ENCODE measurements at regions not wholly inside any gene's neighbourhood (a gene's known extent, or its start where the extent isn't known, plus 50 kb on each side); places are given as distances from the start of the nearest gene placed in this dataset.
"Not testable (repeated sequence)": the region's sequence is repeated elsewhere in the genome, so short reads cannot be mapped to it uniquely, and the experiment has no call there.

DNA sequence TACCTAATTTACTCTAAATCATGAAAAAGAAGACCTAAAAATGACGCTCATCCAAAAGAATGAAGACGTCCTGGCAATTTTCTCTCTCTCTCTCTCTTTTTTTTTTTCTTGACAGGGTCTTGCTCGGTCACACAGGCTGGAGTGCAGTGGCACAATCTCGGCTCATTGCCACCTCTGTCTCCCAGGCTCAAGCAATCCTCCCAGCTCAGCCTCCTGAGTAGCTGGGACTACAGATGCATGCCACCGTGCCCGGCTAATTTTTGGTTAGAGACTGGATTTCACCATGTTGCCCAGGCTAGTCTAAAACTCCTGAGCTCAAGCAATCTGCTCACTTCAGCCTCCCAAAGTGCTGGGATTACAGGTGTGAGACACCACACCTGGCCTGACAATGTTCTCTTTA, 77.2 kb downstream of the CDO1 start:
- H4K20me1 ChIP-seq (replicated peaks; ENCODE audit: control insufficient read depth, insufficient read depth, low read length); DNase-seq (ENCODE audit: extremely low read depth in 1 of 4, low spot score in 3 of 4); H3K9ac ChIP-seq (ENCODE audit: insufficient read depth in 1 of 2, low read depth in 2 of 2, low read length in 2 of 2); FAIRE-seq; in situ Hi-C loops (cut with MboI); H3K36me3 ChIP-seq (ENCODE audit: control insufficient read depth, insufficient read depth, low read length); H3K27ac ChIP-seq (ENCODE audit: extremely low read depth, low read depth, low read length); H3K9me1 ChIP-seq (ENCODE audit: control insufficient read depth, insufficient read depth, low read length); H3K9me3 ChIP-seq (replicated peaks; ENCODE audit: control insufficient read depth, insufficient read depth, low read depth, low read length); intact Hi-C loops (cut with micrococcal nuclease); H2AFZ ChIP-seq (ENCODE audit: low read depth, low read length); POLR2A ChIA-PET; H3K4me3 ChIP-seq; ATAC-seq; H3K4me2 ChIP-seq (ENCODE audit: insufficient read depth, low read length); H3K4me1 ChIP-seq (replicated peaks in 1 of 2; ENCODE audit: control insufficient read depth in 2 of 2, insufficient read depth in 2 of 2, low read length in 2 of 2); CTCF ChIA-PET (ENCODE audit: low intra/inter-chr PET ratio); H3K27me3 ChIP-seq (ENCODE audit: control insufficient read depth in 2 of 2, insufficient read depth in 2 of 2, low read length in 2 of 2); H3K79me2 ChIP-seq (ENCODE audit: control insufficient read depth, insufficient read depth, low read length); BruUV-seq (replicated peaks): not testable (repeated sequence)
- 0% methylated on average over 4 of the region's 6 CpGs for WGBS (ENCODE audit: insufficient coverage, low coverage, missing lambda C conversion rate)

DNA sequence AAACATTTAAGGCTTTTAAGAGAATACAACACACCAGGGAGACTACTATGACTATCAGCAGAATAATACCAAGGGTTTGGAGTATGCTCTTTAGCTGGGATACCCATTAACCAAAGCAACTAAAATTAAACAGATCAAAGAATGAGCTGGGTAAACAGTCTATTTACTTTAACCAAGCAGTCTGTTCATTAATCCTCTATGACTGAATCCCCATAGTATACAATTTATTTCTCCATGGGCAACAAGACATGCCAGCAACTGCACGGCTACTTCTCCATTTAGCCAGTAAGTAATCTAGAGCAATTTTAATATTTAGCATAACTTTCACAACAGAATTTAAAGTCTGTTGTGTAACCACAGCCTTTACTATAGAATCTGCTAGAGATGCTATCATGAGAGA, 77.6 kb downstream of the CDO1 start:
- H3K9me1 ChIP-seq (ENCODE audit: control insufficient read depth, insufficient read depth, low read length) = no peaks in the 10 kb centered on the region
- H3K9me3 ChIP-seq (replicated peaks; ENCODE audit: control insufficient read depth, insufficient read depth, low read depth, low read length) = no peaks in the 10 kb centered on the region
- no peak for DNase-seq (ENCODE audit: extremely low read depth in 1 of 4, low spot score in 3 of 4)
- H3K36me3 ChIP-seq (ENCODE audit: control insufficient read depth, insufficient read depth, low read length) = no peaks in the 10 kb centered on the region
- in situ Hi-C loops (cut with MboI) (no loop called here), intact Hi-C loops (cut with micrococcal nuclease) (no loop called here)
- TF ChIP-seq CSDE1 (IDR thresholded peaks at IDR 0.05) (no peak), CREBBP (IDR thresholded peaks at IDR 0.05; ENCODE audit: low read depth, low read length) (no peak), STAG1 (CRISPR knock-in tag; IDR thresholded peaks at IDR 0.05; ENCODE audit: borderline replicate concordance) (no peak), MAFK (IDR thresholded peaks at IDR 0.05; ENCODE audit: low read length) (no peak), RBM17 (IDR thresholded peaks at IDR 0.05; ENCODE audit: borderline replicate concordance, low read depth, low read length) (no peak), HIVEP1 (CRISPR knock-in tag; IDR thresholded peaks at IDR 0.05) (no peak), GABPB2 (CRISPR knock-in tag; conservative IDR thresholded peaks at IDR 0.05) (no peak)
- TF ChIP-seq, protein P1, sequence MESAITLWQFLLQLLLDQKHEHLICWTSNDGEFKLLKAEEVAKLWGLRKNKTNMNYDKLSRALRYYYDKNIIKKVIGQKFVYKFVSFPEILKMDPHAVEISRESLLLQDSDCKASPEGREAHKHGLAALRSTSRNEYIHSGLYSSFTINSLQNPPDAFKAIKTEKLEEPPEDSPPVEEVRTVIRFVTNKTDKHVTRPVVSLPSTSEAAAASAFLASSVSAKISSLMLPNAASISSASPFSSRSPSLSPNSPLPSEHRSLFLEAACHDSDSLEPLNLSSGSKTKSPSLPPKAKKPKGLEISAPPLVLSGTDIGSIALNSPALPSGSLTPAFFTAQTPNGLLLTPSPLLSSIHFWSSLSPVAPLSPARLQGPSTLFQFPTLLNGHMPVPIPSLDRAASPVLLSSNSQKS (CRISPR knock-in tag; IDR thresholded peaks at IDR 0.05) = no peak
- no peak overlapping the region for H3K9ac ChIP-seq (ENCODE audit: insufficient read depth in 1 of 2, low read depth in 2 of 2, low read length in 2 of 2)
- WGBS (ENCODE audit: insufficient coverage, low coverage, missing lambda C conversion rate) = 0% methylated on average over 1 of the region's 1 CpG
- no peak overlapping the region for H3K4me2 ChIP-seq (ENCODE audit: insufficient read depth, low read length)
- no peak overlapping the region for H3K4me3 ChIP-seq
- no peak for ATAC-seq
- no peak for FAIRE-seq
- H3K4me1 ChIP-seq (replicated peaks in 1 of 2; ENCODE audit: control insufficient read depth in 2 of 2, insufficient read depth in 2 of 2, low read length in 2 of 2) = no peaks in the 10 kb centered on the region
- no peaks in the 10 kb centered on the region; a peak in 1 of 5 replicates for H3K27me3 ChIP-seq (ENCODE audit: control insufficient read depth in 2 of 2, insufficient read depth in 2 of 2, low read length in 2 of 2)
- H2AFZ ChIP-seq (ENCODE audit: low read depth, low read length) = no peak overlapping the region
- BruUV-seq (replicated peaks) = no TSS peak
- H4K20me1 ChIP-seq (replicated peaks; ENCODE audit: control insufficient read depth, insufficient read depth, low read length) = no peaks in the 10 kb centered on the region
- CTCF ChIA-PET (ENCODE audit: low intra/inter-chr PET ratio) = no interaction called here
- POLR2A ChIA-PET = no interaction called here
- H3K79me2 ChIP-seq (ENCODE audit: control insufficient read depth, insufficient read depth, low read length) = no peaks in the 10 kb centered on the region
- H3K27ac ChIP-seq (ENCODE audit: extremely low read depth, low read depth, low read length) = no peak overlapping the region
